ENCODE measurements at regions not wholly inside any gene's neighbourhood (a gene's known extent, or its start where the extent isn't known, plus 50 kb on each side); places are given as distances from the start of the nearest gene placed in this dataset.
A peak's percentile ranks its signal among the peaks of the same experiment; 100 is the strongest.

DNA sequence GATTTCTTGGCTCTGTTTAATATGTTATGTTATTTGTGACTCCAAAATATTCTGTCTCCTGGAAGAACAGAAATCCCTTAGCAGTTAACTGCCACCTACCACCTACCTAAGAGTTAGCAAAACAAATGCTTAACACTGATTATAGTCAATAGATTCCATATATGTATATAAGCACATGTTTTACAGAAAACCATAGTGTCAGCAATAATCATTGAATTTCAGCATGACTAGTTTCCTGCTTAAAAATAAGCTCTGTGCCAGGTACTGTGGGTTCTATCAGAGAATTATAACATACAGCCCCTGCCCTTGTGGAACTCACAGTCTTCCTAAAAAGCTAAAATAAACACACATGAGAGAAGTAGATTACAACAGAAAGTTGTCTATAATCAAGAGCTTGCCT is 561.9 kb upstream of the CAMK1G start:
- Histone ChIP-seq H3K4me1 (ENCODE audit: control insufficient read depth in 1 of 2, low read depth in 2 of 2) (no peaks in the 10 kb centered on the region), H3K27ac (no peak overlapping the region), H3K36me3 (no peaks in the 10 kb centered on the region), H3K9me3 (no peaks in the 10 kb centered on the region), H3K27me3 (replicated peaks; ENCODE audit: insufficient read depth) (no peaks in the 10 kb centered on the region), H3K4me3 (no peak overlapping the region)
- DNase-seq (ENCODE audit: low spot score) (no peak), ATAC-seq (ENCODE audit: insufficient number of reproducible peaks, low FRiP score, low read depth) (no peak)
- TF ChIP-seq CTCF (IDR thresholded peaks at IDR 0.05), result no peak

DNA sequence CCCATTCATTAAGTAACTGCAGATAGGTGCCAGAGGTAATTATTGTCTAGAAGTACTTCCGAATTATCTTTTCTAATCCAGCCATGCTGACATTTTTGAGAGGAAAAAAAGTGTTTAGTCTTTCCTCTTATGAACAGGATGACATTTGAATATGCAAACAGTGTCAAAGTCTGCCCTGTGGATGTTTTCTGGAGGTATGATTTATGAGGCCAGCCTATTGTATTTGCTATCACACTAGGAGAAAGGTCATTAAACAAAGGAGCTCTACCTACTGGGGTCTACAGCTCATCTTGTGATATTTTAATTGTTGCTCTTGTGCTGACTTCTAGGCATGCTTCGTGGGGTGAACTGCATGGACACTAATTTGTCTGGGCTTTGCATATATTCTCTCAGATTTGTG is 559.7 kb upstream of the CAMK1G start:
- no peak for DNase-seq (ENCODE audit: low spot score)
- no peak for TF ChIP-seq CTCF (IDR thresholded peaks at IDR 0.05)
- Histone ChIP-seq H3K4me3 (no peak overlapping the region), H3K36me3 (no peaks in the 10 kb centered on the region), H3K4me1 (ENCODE audit: control insufficient read depth in 1 of 2, low read depth in 2 of 2) (no peaks in the 10 kb centered on the region), H3K27me3 (replicated peaks; ENCODE audit: insufficient read depth) (no peaks in the 10 kb centered on the region), H3K9me3 (no peaks in the 10 kb centered on the region), H3K27ac (no peak overlapping the region)
- no peak for ATAC-seq (ENCODE audit: insufficient number of reproducible peaks, low FRiP score, low read depth)

DNA sequence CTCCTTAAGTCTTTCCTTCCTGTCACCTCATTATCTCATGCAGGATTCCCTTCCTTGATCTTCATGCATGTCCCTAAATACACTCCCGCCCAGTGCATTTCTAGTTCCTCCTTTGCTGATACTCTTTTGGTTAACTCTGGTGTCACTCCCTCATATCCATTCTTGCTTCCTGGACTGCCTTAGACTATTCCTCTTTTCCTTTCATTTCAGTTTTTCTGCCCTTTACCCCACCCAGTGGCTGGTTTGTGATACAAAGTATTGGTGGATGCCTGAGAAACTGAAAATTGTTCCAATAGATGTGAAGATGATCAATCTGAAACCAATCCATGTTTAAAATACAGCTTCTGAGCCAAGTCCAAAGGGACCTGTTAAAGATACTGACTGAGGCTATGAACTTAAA is 553.8 kb upstream of the CAMK1G start:
- Histone ChIP-seq H3K4me3 (no peak overlapping the region), H3K36me3 (no peaks in the 10 kb centered on the region), H3K27me3 (replicated peaks; ENCODE audit: insufficient read depth) (no peaks in the 10 kb centered on the region), H3K27ac (no peak overlapping the region), H3K4me1 (ENCODE audit: control insufficient read depth in 1 of 2, low read depth in 2 of 2) (no peaks in the 10 kb centered on the region), H3K9me3 (no peaks in the 10 kb centered on the region)
- no peak for DNase-seq (ENCODE audit: low spot score)
- ATAC-seq (ENCODE audit: insufficient number of reproducible peaks, low FRiP score, low read depth), result peak; percentile 39
- TF ChIP-seq CTCF (IDR thresholded peaks at IDR 0.05), result no peak

DNA sequence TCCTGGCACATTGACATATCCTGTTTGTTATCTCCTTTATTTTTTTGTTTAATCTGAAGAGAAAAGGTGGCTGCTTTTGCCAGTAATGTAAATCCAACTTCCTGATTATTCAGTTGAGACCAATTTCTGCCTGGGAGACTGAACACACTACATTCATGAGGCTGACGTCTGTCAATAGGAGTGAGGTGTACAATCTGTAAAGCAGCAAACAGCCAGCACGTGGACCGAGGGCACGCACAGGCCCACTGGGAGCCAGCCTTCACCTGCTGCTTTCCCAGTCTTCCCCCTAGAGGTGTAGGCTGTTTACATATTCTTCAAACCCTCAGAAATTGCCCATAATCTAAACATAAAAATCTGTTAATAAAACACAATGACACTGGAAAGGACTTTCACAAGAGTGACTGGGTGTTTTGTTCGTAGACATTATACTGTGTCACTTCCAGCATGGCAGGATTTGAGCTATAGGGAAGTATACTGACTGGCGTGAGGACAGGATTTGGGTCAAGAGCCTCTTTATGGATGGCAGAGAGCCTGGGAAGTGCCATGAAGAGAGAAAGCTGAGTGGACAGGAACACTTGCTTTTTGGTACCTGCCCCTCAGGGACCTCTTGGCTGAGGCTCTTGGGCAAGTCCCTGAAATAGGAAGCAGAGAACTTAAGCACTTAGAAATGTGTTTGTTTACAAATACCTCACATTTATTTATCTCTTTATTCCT is 552.9 kb upstream of the CAMK1G start:
- Histone ChIP-seq H3K4me1 (ENCODE audit: control insufficient read depth in 1 of 2, low read depth in 2 of 2) (no peaks in the 10 kb centered on the region), H3K27ac (no peak overlapping the region), H3K4me3 (no peak overlapping the region), H3K36me3 (no peaks in the 10 kb centered on the region), H3K27me3 (replicated peaks; ENCODE audit: insufficient read depth) (no peaks in the 10 kb centered on the region), H3K9me3 (no peaks in the 10 kb centered on the region)
- ATAC-seq (ENCODE audit: insufficient number of reproducible peaks, low FRiP score, low read depth) (no peak), DNase-seq (ENCODE audit: low spot score) (no peak)
- no peak for TF ChIP-seq CTCF (IDR thresholded peaks at IDR 0.05)

DNA sequence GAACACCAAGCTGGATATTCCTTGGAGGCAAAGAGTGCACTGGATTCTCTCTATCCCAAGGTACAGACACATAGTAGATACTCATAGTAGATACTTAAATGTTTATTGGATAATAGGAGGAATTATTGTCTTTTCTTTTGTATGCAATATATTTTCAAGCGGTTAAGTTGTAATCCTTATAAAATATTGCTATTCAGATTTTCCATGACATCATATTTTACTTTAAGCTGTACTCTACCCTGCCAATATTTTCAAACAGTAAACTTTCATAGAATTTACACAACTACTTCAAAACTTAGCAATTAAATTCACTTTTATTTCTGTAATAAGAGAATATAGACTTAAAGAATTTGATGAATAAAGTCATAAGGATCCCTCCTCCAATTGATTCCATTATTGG is 546.5 kb upstream of the CAMK1G start:
- Histone ChIP-seq H3K36me3 (no peaks in the 10 kb centered on the region), H3K27me3 (replicated peaks; ENCODE audit: insufficient read depth) (no peaks in the 10 kb centered on the region), H3K27ac (no peak overlapping the region), H3K9me3 (no peaks in the 10 kb centered on the region), H3K4me1 (ENCODE audit: control insufficient read depth in 1 of 2, low read depth in 2 of 2) (no peaks in the 10 kb centered on the region), H3K4me3 (no peak overlapping the region)
- no peak for DNase-seq (ENCODE audit: low spot score)
- TF ChIP-seq CTCF (IDR thresholded peaks at IDR 0.05), result no peak
- no peak for ATAC-seq (ENCODE audit: insufficient number of reproducible peaks, low FRiP score, low read depth)

Data from thoracic aorta (tissue), 2 donors.